PFSK-1 (cell line): ENCODE measurements at regions not wholly inside any gene's neighbourhood (a gene's known extent, or its start where the extent isn't known, plus 50 kb on each side); places are given as distances from the start of the nearest gene placed in this dataset.

Experiments
- FOXP2 ChIP-seq: optimal IDR thresholded peaks from 2 replicates; pipeline ENCODE3; 2011; ENCODE audit warnings: borderline replicate concordance, control low read depth, inconsistent platforms; ENCODE audit not compliant: insufficient read depth; ENCODE audit errors: extremely low read length, extremely low read depth
- POLR2AphosphoS5 ChIP-seq: IDR thresholded peaks from 2 replicates; pipeline ENCODE4 v1.6.1; 2012; ENCODE audit warnings: low read depth, mild to moderate bottlenecking, control low read depth, low read length, moderate library complexity
- TAF1 ChIP-seq: IDR thresholded peaks from 2 replicates; pipeline ENCODE4 v1.6.1; 2012; ENCODE audit warnings: low read length, control low read depth, borderline replicate concordance; ENCODE audit not compliant: insufficient read depth
- TF ChIP-seq, protein P1 (sequence below), 2 experiments: IDR thresholded peaks; 2 replicates each; pipeline versions ENCODE4 v1.6.1 to v1.8.0; 2011 to 2012; ENCODE audit warnings: low read depth in 2 of 2, low read length in 2 of 2, control low read depth in 1 of 2, inconsistent platforms in 1 of 2, mild to moderate bottlenecking in 1 of 2, moderate library complexity in 1 of 2; ENCODE audit not compliant: insufficient read depth in 1 of 2

DNA sequence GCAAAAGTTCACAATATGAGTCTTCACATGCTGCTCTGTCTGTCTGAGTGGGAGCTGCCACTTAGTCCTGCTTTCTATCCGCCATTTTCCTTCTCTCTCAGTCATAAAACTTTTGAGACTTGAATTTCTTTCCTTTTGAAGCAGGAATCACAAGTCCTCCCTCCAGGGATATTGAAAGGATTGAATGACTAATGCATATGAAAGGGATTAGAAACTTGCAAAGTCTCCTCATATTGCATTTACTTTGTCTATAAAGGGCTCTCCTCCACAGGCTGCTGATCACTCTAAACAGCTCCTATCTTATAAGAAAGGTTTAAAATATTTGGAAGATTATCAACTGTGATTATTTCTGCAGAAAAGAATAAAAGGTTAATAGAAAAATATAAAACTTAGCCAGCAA is 879.1 kb downstream of the ARAP2 start:
- TF ChIP-seq, protein P1, sequence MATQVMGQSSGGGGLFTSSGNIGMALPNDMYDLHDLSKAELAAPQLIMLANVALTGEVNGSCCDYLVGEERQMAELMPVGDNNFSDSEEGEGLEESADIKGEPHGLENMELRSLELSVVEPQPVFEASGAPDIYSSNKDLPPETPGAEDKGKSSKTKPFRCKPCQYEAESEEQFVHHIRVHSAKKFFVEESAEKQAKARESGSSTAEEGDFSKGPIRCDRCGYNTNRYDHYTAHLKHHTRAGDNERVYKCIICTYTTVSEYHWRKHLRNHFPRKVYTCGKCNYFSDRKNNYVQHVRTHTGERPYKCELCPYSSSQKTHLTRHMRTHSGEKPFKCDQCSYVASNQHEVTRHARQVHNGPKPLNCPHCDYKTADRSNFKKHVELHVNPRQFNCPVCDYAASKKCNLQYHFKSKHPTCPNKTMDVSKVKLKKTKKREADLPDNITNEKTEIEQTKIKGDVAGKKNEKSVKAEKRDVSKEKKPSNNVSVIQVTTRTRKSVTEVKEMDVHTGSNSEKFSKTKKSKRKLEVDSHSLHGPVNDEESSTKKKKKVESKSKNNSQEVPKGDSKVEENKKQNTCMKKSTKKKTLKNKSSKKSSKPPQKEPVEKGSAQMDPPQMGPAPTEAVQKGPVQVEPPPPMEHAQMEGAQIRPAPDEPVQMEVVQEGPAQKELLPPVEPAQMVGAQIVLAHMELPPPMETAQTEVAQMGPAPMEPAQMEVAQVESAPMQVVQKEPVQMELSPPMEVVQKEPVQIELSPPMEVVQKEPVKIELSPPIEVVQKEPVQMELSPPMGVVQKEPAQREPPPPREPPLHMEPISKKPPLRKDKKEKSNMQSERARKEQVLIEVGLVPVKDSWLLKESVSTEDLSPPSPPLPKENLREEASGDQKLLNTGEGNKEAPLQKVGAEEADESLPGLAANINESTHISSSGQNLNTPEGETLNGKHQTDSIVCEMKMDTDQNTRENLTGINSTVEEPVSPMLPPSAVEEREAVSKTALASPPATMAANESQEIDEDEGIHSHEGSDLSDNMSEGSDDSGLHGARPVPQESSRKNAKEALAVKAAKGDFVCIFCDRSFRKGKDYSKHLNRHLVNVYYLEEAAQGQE (IDR thresholded peaks at IDR 0.05; ENCODE audit: insufficient read depth in 1 of 2, low read depth in 2 of 2, low read length in 2 of 2): no peak
- TF ChIP-seq TAF1: no peak
- TF ChIP-seq POLR2AphosphoS5: no peak
- TF ChIP-seq FOXP2: no peak
